ENCODE measurements at regions not wholly inside any gene's neighbourhood (a gene's known extent, or its start where the extent isn't known, plus 50 kb on each side); places are given as distances from the start of the nearest gene placed in this dataset.

GRCh38 chr2:153420394-153420793 lies 58.2 kb downstream of the RPRM start:
- Histone ChIP-seq H3K4me2 (ENCODE audit: low read depth, low read length) (no peak overlapping the region), H3K4me1 (ENCODE audit: low read length) (no peaks in the 10 kb centered on the region), H3K9ac (ENCODE audit: low read length) (no peak overlapping the region), H4K20me1 (ENCODE audit: insufficient read depth, low read length) (no peaks in the 10 kb centered on the region), H3K79me2 (ENCODE audit: low read length) (no peaks in the 10 kb centered on the region), H3K27ac (ENCODE audit: low read length) (no peak overlapping the region), H3K9me3 (replicated peaks; ENCODE audit: insufficient read depth, low read length) (no peaks in the 10 kb centered on the region), H3K27me3 (replicated peaks; ENCODE audit: insufficient read depth, low read length) (no peaks in the 10 kb centered on the region), H3K9me2 (replicated peaks; ENCODE audit: insufficient read depth, low read length) (no peaks in the 10 kb centered on the region), H3K36me3 (replicated peaks; ENCODE audit: insufficient read depth, low read length) (no peaks in the 10 kb centered on the region), H3K4me3 (ENCODE audit: low read length) (no peak overlapping the region), H3F3A (ENCODE audit: insufficient read depth, low read length) (0 out of 2 replicates have a peak, but pooled peaks cover 3% of the 10 kb centered on the region), H2AFZ (ENCODE audit: low read length) (no peak overlapping the region)
- no peak for DNase-seq
- TF ChIP-seq EZH2phosphoT487 (IDR thresholded peaks at IDR 0.05; ENCODE audit: low read length), result no peak
- TF ChIP-seq EZH2 (optimal IDR thresholded peaks at IDR 0.05; ENCODE audit: low read depth, low read length), result no peak
- TF ChIP-seq CTCF (IDR thresholded peaks at IDR 0.05; ENCODE audit: low read length), result no peak

- TF ChIP-seq EZH2phosphoT487 (IDR thresholded peaks at IDR 0.05; ENCODE audit: low read length), result no peak
- no peak for TF ChIP-seq CTCF (IDR thresholded peaks at IDR 0.05; ENCODE audit: low read length)
- TF ChIP-seq EZH2 (optimal IDR thresholded peaks at IDR 0.05; ENCODE audit: low read depth, low read length), result no peak
- H3K27ac ChIP-seq (ENCODE audit: low read length), result no peak overlapping the region
- H3K9ac ChIP-seq (ENCODE audit: low read length), result no peak overlapping the region
- H3K36me3 ChIP-seq (replicated peaks; ENCODE audit: insufficient read depth, low read length), result no peaks in the 10 kb centered on the region
- H4K20me1 ChIP-seq (ENCODE audit: insufficient read depth, low read length), result no peaks in the 10 kb centered on the region
- H3K9me2 ChIP-seq (replicated peaks; ENCODE audit: insufficient read depth, low read length), result no peaks in the 10 kb centered on the region
- no peaks in the 10 kb centered on the region for H3K79me2 ChIP-seq (ENCODE audit: low read length)
- H3K9me3 ChIP-seq (replicated peaks; ENCODE audit: insufficient read depth, low read length), result no peaks in the 10 kb centered on the region
- DNase-seq, result no peak
- no peaks in the 10 kb centered on the region for H3F3A ChIP-seq (ENCODE audit: insufficient read depth, low read length)
- H3K4me2 ChIP-seq (ENCODE audit: low read depth, low read length), result no peak overlapping the region
- no peaks in the 10 kb centered on the region for H3K27me3 ChIP-seq (replicated peaks; ENCODE audit: insufficient read depth, low read length)
- H2AFZ ChIP-seq (ENCODE audit: low read length), result no peak overlapping the region
- no peaks in the 10 kb centered on the region for H3K4me1 ChIP-seq (ENCODE audit: low read length)
- no peak overlapping the region for H3K4me3 ChIP-seq (ENCODE audit: low read length)
Observed at GRCh38 chr2:153417077-153417476, 61.5 kb downstream of the RPRM start.

- Histone ChIP-seq H3K9ac (ENCODE audit: low read length) (no peak overlapping the region), H3K9me3 (replicated peaks; ENCODE audit: insufficient read depth, low read length) (no peaks in the 10 kb centered on the region), H3K36me3 (replicated peaks; ENCODE audit: insufficient read depth, low read length) (no peaks in the 10 kb centered on the region), H3K27ac (ENCODE audit: low read length) (no peak overlapping the region), H3K9me2 (replicated peaks; ENCODE audit: insufficient read depth, low read length) (no peaks in the 10 kb centered on the region), H3F3A (ENCODE audit: insufficient read depth, low read length) (no peaks in the 10 kb centered on the region), H2AFZ (ENCODE audit: low read length) (no peak overlapping the region), H3K79me2 (ENCODE audit: low read length) (no peaks in the 10 kb centered on the region), H3K4me2 (ENCODE audit: low read depth, low read length) (no peak overlapping the region), H4K20me1 (ENCODE audit: insufficient read depth, low read length) (no peaks in the 10 kb centered on the region), H3K4me1 (ENCODE audit: low read length) (no peaks in the 10 kb centered on the region), H3K4me3 (ENCODE audit: low read length) (no peak overlapping the region), H3K27me3 (replicated peaks; ENCODE audit: insufficient read depth, low read length) (no peaks in the 10 kb centered on the region)
- TF ChIP-seq EZH2 (optimal IDR thresholded peaks at IDR 0.05; ENCODE audit: low read depth, low read length) (no peak), CTCF (IDR thresholded peaks at IDR 0.05; ENCODE audit: low read length) (no peak), EZH2phosphoT487 (IDR thresholded peaks at IDR 0.05; ENCODE audit: low read length) (no peak)
- no peak for DNase-seq
Observed at GRCh38 chr2:153416071-153416470, 62.5 kb downstream of the RPRM start.

All from MM.1S (cell line).